ENCODE measurements at regions not wholly inside any gene's neighbourhood (a gene's known extent, or its start where the extent isn't known, plus 50 kb on each side); places are given as distances from the start of the nearest gene placed in this dataset.
"Not testable (repeated sequence)": the region's sequence is repeated elsewhere in the genome, so short reads cannot be mapped to it uniquely, and the experiment has no call there.

DNA sequence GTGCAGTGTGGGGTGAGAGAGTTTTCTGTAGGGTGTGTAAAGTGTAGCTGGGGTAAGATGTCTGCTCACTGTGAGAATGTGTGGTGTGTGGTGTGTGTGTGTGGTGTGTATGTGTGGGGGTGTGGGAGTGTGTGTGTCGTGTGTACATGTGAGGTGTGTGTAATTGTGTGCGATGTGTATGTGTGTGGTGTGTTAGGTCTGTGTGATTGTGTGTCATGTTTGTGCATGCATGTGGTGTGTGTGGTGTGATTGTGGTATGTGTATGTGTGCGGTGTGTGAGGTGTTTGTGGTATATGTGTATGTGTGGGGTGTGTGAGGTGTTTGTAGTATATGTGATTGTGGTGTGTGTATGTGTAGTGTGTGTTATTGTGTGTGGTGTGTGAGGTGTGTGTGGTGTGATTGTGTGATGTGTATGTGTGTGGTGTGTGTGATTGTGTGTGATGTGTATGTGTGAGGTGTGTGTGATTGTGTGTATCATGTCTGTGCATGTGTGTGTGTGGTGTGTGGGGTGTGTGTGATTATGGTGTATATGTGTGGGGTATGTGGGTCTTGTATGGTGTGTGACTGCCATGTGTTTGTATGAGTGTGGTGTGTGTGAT is 241.7 kb upstream of the HDAC4 start:
- no peak overlapping the region for H2AFZ ChIP-seq (ENCODE audit: low read depth, low read length)
- no peaks in the 10 kb centered on the region for H3K36me3 ChIP-seq (ENCODE audit: control insufficient read depth, insufficient read depth, low read length)
- WGBS (ENCODE audit: insufficient coverage, low coverage, missing lambda C conversion rate), result 40% methylated on average over 2 of the region's 3 CpGs
- intact Hi-C loops (cut with micrococcal nuclease) (no loop called here), in situ Hi-C loops (cut with MboI) (no loop called here)
- H3K79me2 ChIP-seq (ENCODE audit: control insufficient read depth, insufficient read depth, low read length), result no peaks in the 10 kb centered on the region
- H3K9ac ChIP-seq (ENCODE audit: insufficient read depth in 1 of 2, low read depth in 2 of 2, low read length in 2 of 2), result no peak overlapping the region
- ATAC-seq, result no peak
- no peaks in the 10 kb centered on the region for H3K9me3 ChIP-seq (replicated peaks; ENCODE audit: control insufficient read depth, insufficient read depth, low read depth, low read length)
- H3K4me1 ChIP-seq (replicated peaks in 1 of 2; ENCODE audit: control insufficient read depth in 2 of 2, insufficient read depth in 2 of 2, low read length in 2 of 2), result no peaks in the 10 kb centered on the region
- H3K9me1 ChIP-seq (ENCODE audit: control insufficient read depth, insufficient read depth, low read length), result no peaks in the 10 kb centered on the region
- peaks cover 0 to 12% of the 10 kb centered on the region in 2 experiments; a peak in 1 of 5 replicates for H3K27me3 ChIP-seq (ENCODE audit: control insufficient read depth in 2 of 2, insufficient read depth in 2 of 2, low read length in 2 of 2)
- peak; percentile 6 for FAIRE-seq
- TF ChIP-seq PHF20 (IDR thresholded peaks at IDR 0.05; ENCODE audit: partially characterized antibody), result peak; percentile 44
- 0 out of 2 replicates have a peak, but pooled peaks have one; percentile 53 for TF ChIP-seq TSC22D4 (tag; IDR thresholded peaks at IDR 0.05)
- TF ChIP-seq SUPT5H (IDR thresholded peaks at IDR 0.05), result no peak
- no peak overlapping the region for H3K4me2 ChIP-seq (ENCODE audit: insufficient read depth, low read length)
- BruUV-seq (replicated peaks), result no TSS peak
- H3K4me3 ChIP-seq, result no peak overlapping the region
- no peak overlapping the region for H3K27ac ChIP-seq (ENCODE audit: extremely low read depth, low read depth, low read length)
- ChIA-PET CTCF (ENCODE audit: low intra/inter-chr PET ratio) (no interaction called here), POLR2A (no interaction called here)
- H4K20me1 ChIP-seq (replicated peaks; ENCODE audit: control insufficient read depth, insufficient read depth, low read length), result no peaks in the 10 kb centered on the region
- no peak for DNase-seq (ENCODE audit: extremely low read depth in 1 of 4, low spot score in 3 of 4)

DNA sequence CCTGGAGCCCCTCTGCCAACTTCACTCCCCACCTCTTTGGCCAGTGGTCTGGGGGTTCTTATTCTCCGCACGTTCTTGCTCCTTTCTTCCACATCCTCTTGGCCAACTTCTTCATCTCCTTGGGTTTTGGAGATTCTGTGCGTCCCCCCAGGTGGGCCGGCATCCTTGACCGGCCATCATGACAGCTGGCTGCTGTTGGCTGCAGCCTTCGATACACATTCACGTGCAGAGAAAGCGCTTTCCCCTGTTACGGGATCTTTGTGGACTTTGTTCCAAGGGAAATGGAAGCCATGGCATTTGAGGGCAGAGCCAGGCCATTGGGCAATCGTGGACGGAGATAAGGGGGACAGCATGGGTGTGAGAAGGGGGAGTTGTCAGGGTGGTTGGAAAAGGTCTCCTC is 241.1 kb upstream of the HDAC4 start:
- H3K9me3 ChIP-seq (replicated peaks; ENCODE audit: control insufficient read depth, insufficient read depth, low read depth, low read length); H3K36me3 ChIP-seq (ENCODE audit: control insufficient read depth, insufficient read depth, low read length); H3K79me2 ChIP-seq (ENCODE audit: control insufficient read depth, insufficient read depth, low read length); BruUV-seq (replicated peaks); H3K4me3 ChIP-seq; CTCF ChIA-PET (ENCODE audit: low intra/inter-chr PET ratio); DNase-seq (ENCODE audit: extremely low read depth in 1 of 4, low spot score in 3 of 4); ATAC-seq; in situ Hi-C loops (cut with MboI); POLR2A ChIA-PET; H4K20me1 ChIP-seq (replicated peaks; ENCODE audit: control insufficient read depth, insufficient read depth, low read length); H3K9me1 ChIP-seq (ENCODE audit: control insufficient read depth, insufficient read depth, low read length); H3K4me2 ChIP-seq (ENCODE audit: insufficient read depth, low read length); FAIRE-seq; H3K27ac ChIP-seq (ENCODE audit: extremely low read depth, low read depth, low read length); H2AFZ ChIP-seq (ENCODE audit: low read depth, low read length); H3K4me1 ChIP-seq (replicated peaks in 1 of 2; ENCODE audit: control insufficient read depth in 2 of 2, insufficient read depth in 2 of 2, low read length in 2 of 2); intact Hi-C loops (cut with micrococcal nuclease); H3K9ac ChIP-seq (ENCODE audit: insufficient read depth in 1 of 2, low read depth in 2 of 2, low read length in 2 of 2): not testable (repeated sequence)
- peaks cover 0 to 12% of the 10 kb centered on the region in 2 experiments; a peak in 1 of 5 replicates for H3K27me3 ChIP-seq (ENCODE audit: control insufficient read depth in 2 of 2, insufficient read depth in 2 of 2, low read length in 2 of 2)
- 0% methylated on average over 8 of the region's 11 CpGs for whole genome bisulfite sequencing (ENCODE audit: insufficient coverage, low coverage, missing lambda C conversion rate)
